BJ (cell line): ENCODE measurements at regions not wholly inside any gene's neighbourhood (a gene's known extent, or its start where the extent isn't known, plus 50 kb on each side); places are given as distances from the start of the nearest gene placed in this dataset.

ENCODE experiments used
- CTCF ChIA-PET: fragments of 350-600 bp; formaldehyde crosslinking; extraction: SDS; loops from one replicate; lab custom pipeline; 2021; ENCODE audit warnings: antibody characterized with exemption, inconsistent platforms; lab: Yijun Ruan, JAX
- POLR2A ChIA-PET: fragments of 300-600 bp; sonication (Branson Sonifier 250); formaldehyde crosslinking; extraction: SDS; loops from one replicate; lab custom pipeline; 2021; ENCODE audit warnings: antibody characterized with exemption; lab: Charles Lee
- DNase-seq: peaks from one replicate; pipeline ENCODE4 v3.0.0-alpha.2; 2011; ENCODE audit warnings: low read depth
- H3K27me3 ChIP-seq: 2 replicates; pipeline ENCODE4 v1.6.0; 2011; ENCODE audit warnings: low read length; ENCODE audit not compliant: control insufficient read depth, insufficient read depth
- H3K36me3 ChIP-seq: 2 replicates; pipeline ENCODE4 v1.5.1; 2011; ENCODE audit warnings: low read length; ENCODE audit not compliant: control insufficient read depth, insufficient read depth
- H3K4me3 ChIP-seq: 2 replicates; pipeline ENCODE4 v1.5.1; 2011; ENCODE audit warnings: low read depth, mild to moderate bottlenecking, control low read depth, low read length
- CTCF ChIP-seq: IDR thresholded peaks from 2 replicates; pipeline ENCODE4 v1.5.1; 2011; ENCODE audit warnings: low read depth, mild to moderate bottlenecking, control low read depth, inconsistent platforms, low read length, moderate library complexity; ENCODE audit not compliant: insufficient read depth

GRCh38 chr3:89570465-89570864, 463.0 kb downstream of the EPHA3 start:
- DNase-seq, result no peak
- H3K27me3 ChIP-seq, result no peaks in the 10 kb centered on the region
- H3K4me3 ChIP-seq, result no peak overlapping the region
- CTCF ChIA-PET, result no interaction called here
- no peaks in the 10 kb centered on the region for H3K36me3 ChIP-seq
- TF ChIP-seq CTCF, result no peak
- POLR2A ChIA-PET, result no interaction called here

DNA sequence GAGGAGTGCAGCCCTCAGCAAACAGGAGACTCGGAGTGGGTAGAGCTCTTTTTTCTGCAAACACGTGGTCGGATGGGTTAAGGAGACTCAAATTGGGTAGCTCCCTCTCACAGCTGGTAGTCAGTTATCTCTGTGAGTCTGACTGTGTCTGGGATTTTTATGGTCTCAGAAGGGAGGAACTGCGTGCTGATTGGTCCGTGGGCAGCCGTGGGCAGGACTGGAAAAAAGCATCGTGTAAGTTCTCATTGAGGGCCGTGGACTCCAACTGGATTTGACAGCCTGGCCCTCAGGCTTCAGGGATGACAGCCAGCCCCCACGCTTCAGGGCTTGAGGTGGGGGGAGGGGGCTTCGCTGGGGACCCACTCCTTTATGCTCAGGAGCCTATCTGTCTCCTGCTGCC, 463.9 kb downstream of the EPHA3 start:
- DNase-seq, result no peak
- Histone ChIP-seq H3K36me3 (no peaks in the 10 kb centered on the region), H3K4me3 (no peak overlapping the region), H3K27me3 (no peaks in the 10 kb centered on the region)
- no peak for TF ChIP-seq CTCF
- CTCF ChIA-PET, result no interaction called here
- POLR2A ChIA-PET, result no interaction called here

- TF ChIP-seq CTCF, result no peak
- ChIA-PET POLR2A (no interaction called here), CTCF (no interaction called here)
- Histone ChIP-seq H3K4me3 (no peak overlapping the region), H3K36me3 (no peaks in the 10 kb centered on the region), H3K27me3 (no peaks in the 10 kb centered on the region)
- no peak for DNase-seq
Measured at GRCh38 chr3:89571707-89572106, 464.3 kb downstream of the EPHA3 start.

- no peak for DNase-seq
- CTCF ChIA-PET, result no interaction called here
- Histone ChIP-seq H3K36me3 (no peaks in the 10 kb centered on the region), H3K27me3 (no peaks in the 10 kb centered on the region), H3K4me3 (no peak overlapping the region)
- TF ChIP-seq CTCF, result no peak
- POLR2A ChIA-PET, result no interaction called here
Measured at GRCh38 chr3:89572261-89572660, 464.8 kb downstream of the EPHA3 start.

GRCh38 chr3:89576417-89576816, 469.0 kb downstream of the EPHA3 start:
- Histone ChIP-seq H3K36me3 (no peaks in the 10 kb centered on the region), H3K4me3 (no peak overlapping the region), H3K27me3 (no peaks in the 10 kb centered on the region)
- DNase-seq, result no peak
- POLR2A ChIA-PET, result no interaction called here
- no peak for TF ChIP-seq CTCF
- CTCF ChIA-PET, result no interaction called here
